Trophoblast cell (in vitro differentiated cells and primary cell): ENCODE measurements at regions not wholly inside any gene's neighbourhood (a gene's known extent, or its start where the extent isn't known, plus 50 kb on each side); places are given as distances from the start of the nearest gene placed in this dataset.

Experiments
- DNase-seq, 2 donors: peaks; one replicate each; pipeline ENCODE4 v3.0.0-alpha.2; 2016
- H2AFZ ChIP-seq: 2 replicates; pipeline ENCODE4 v1.6.1; 2013; ENCODE audit warnings: low read length, moderate library complexity, mild to moderate bottlenecking; ENCODE audit not compliant: insufficient read depth, poor library complexity
- H2AK5ac ChIP-seq: 2 replicates; pipeline ENCODE4 v1.6.1; 2013; ENCODE audit warnings: mild to moderate bottlenecking, low read length
- H2BK120ac ChIP-seq: 2 replicates; pipeline ENCODE4 v1.6.1; 2013; ENCODE audit warnings: low read length, mild to moderate bottlenecking, moderate library complexity; ENCODE audit not compliant: insufficient read depth, poor library complexity
- H2BK12ac ChIP-seq: 2 replicates; pipeline ENCODE4 v1.6.1; 2013; ENCODE audit warnings: mild to moderate bottlenecking, low read length, moderate library complexity
- H2BK5ac ChIP-seq: 2 replicates; pipeline ENCODE4 v1.6.1; 2013; ENCODE audit warnings: low read length, low read depth, moderate library complexity, mild to moderate bottlenecking; ENCODE audit not compliant: poor library complexity
- H3K14ac ChIP-seq: 2 replicates; pipeline ENCODE4 v1.6.1; 2013; ENCODE audit warnings: mild to moderate bottlenecking, low read length
- H3K18ac ChIP-seq: 2 replicates; pipeline ENCODE4 v1.6.1; 2013; ENCODE audit warnings: mild to moderate bottlenecking, low read length
- H3K23ac ChIP-seq: 2 replicates; pipeline ENCODE4 v1.6.1; 2013; ENCODE audit warnings: low read length
- H3K27ac ChIP-seq: 2 replicates; pipeline ENCODE4 v1.5.1; 2013; ENCODE audit warnings: low read depth, mild to moderate bottlenecking, inconsistent platforms, low read length, moderate library complexity
- H3K27me3 ChIP-seq: 2 replicates; pipeline ENCODE4 v1.6.1; 2013; ENCODE audit warnings: inconsistent platforms, mild to moderate bottlenecking, low read length, moderate library complexity; ENCODE audit not compliant: insufficient read depth
- H3K36me3 ChIP-seq, 2 experiments: 1 replicate in 1 of 2; 2 replicates in 1 of 2; pipeline ENCODE4 v1.6.1; 2013; ENCODE audit warnings: low read length in 2 of 2, mild to moderate bottlenecking in 2 of 2, moderate library complexity in 1 of 2; ENCODE audit not compliant: insufficient read depth in 2 of 2, control insufficient read depth in 1 of 2
- H3K4ac ChIP-seq: 2 replicates; pipeline ENCODE4 v1.6.1; 2013; ENCODE audit warnings: low read depth, mild to moderate bottlenecking, low read length, moderate library complexity
- H3K4me1 ChIP-seq, 2 experiments: 1 replicate in 1 of 2; 2 replicates in 1 of 2; pipeline ENCODE4 v1.6.1; 2013; ENCODE audit warnings: low read length in 2 of 2, mild to moderate bottlenecking in 2 of 2, moderate library complexity in 1 of 2; ENCODE audit not compliant: insufficient read depth in 2 of 2, control insufficient read depth in 1 of 2
- H3K4me2 ChIP-seq: 2 replicates; pipeline ENCODE4 v1.6.1; 2013; ENCODE audit warnings: inconsistent platforms, mild to moderate bottlenecking, low read length, moderate library complexity
- H3K4me3 ChIP-seq: 2 replicates; pipeline ENCODE4 v1.5.1; 2013; ENCODE audit warnings: mild to moderate bottlenecking, low read depth, low read length, inconsistent platforms
- H3K79me1 ChIP-seq: one replicate; pipeline ENCODE4 v1.6.1; 2013; ENCODE audit warnings: low read length
- H3K79me2 ChIP-seq: 2 replicates; pipeline ENCODE4 v1.6.1; 2013; ENCODE audit warnings: low read length, mild to moderate bottlenecking; ENCODE audit not compliant: control insufficient read depth, insufficient read depth, poor library complexity
- H3K9ac ChIP-seq: 2 replicates; pipeline ENCODE4 v1.6.1; 2013; ENCODE audit warnings: mild to moderate bottlenecking, low read length
- H3K9me3 ChIP-seq: 2 replicates; pipeline ENCODE4 v1.6.1; 2013; ENCODE audit warnings: low read depth, mild to moderate bottlenecking, control low read depth, inconsistent platforms, low read length; ENCODE audit not compliant: insufficient read depth
- H4K12ac ChIP-seq: 2 replicates; pipeline ENCODE4 v1.6.1; 2013; ENCODE audit warnings: low read depth, mild to moderate bottlenecking, low read length, moderate library complexity
- H4K8ac ChIP-seq: 2 replicates; pipeline ENCODE4 v1.6.1; 2013; ENCODE audit warnings: low read depth, mild to moderate bottlenecking, low read length, moderate library complexity
- H4K91ac ChIP-seq: one replicate; pipeline ENCODE4 v1.6.1; 2013; ENCODE audit warnings: low read depth, mild to moderate bottlenecking, low read length, moderate library complexity
- WGBS: extraction: QIAGEN DNeasy Blood & Tissue Kit; methylation state at CpG from one replicate; pipeline ENCODE4 v1.1.7; 2013; ENCODE audit warnings: missing lambda C conversion rate; ENCODE audit not compliant: insufficient read length, insufficient coverage; ENCODE audit errors: extremely low coverage; 5-methylcytosine and 5-hydroxymethylcytosine counted together

GRCh38 chr9:80811656-80812055, 877.7 kb downstream of the TLE1 start:
- H2AK5ac ChIP-seq, result no peak overlapping the region
- no peaks in the 10 kb centered on the region for H3K36me3 ChIP-seq
- no peak overlapping the region for H3K4me2 ChIP-seq
- no peak overlapping the region for H3K4ac ChIP-seq
- H3K14ac ChIP-seq, result no peak overlapping the region
- H2BK5ac ChIP-seq, result no peak overlapping the region
- H3K4me3 ChIP-seq, result no peak overlapping the region
- no peak overlapping the region for H2BK120ac ChIP-seq
- H2BK12ac ChIP-seq, result no peak overlapping the region
- no peaks in the 10 kb centered on the region for H3K9me3 ChIP-seq
- no peaks in the 10 kb centered on the region for H3K4me1 ChIP-seq
- no peak overlapping the region for H3K9ac ChIP-seq
- H3K79me2 ChIP-seq, result no peaks in the 10 kb centered on the region
- H2AFZ ChIP-seq, result no peak overlapping the region
- no peak overlapping the region for H4K91ac ChIP-seq
- no peaks in the 10 kb centered on the region for H3K27me3 ChIP-seq
- no peak overlapping the region for H4K12ac ChIP-seq
- DNase-seq, result no peak
- no peaks in the 10 kb centered on the region for H3K79me1 ChIP-seq
- H4K8ac ChIP-seq, result no peak overlapping the region
- no peak overlapping the region for H3K23ac ChIP-seq
- WGBS, result no CpG with 5 or more reads among the region's 2 CpGs
- H3K18ac ChIP-seq, result no peak overlapping the region
- H3K27ac ChIP-seq, result no peak overlapping the region

- H3K36me3 ChIP-seq, result no peaks in the 10 kb centered on the region
- H4K12ac ChIP-seq, result no peak overlapping the region
- H2BK12ac ChIP-seq, result no peak overlapping the region
- no peak overlapping the region for H2BK5ac ChIP-seq
- no peak overlapping the region for H3K14ac ChIP-seq
- H3K23ac ChIP-seq, result no peak overlapping the region
- no peak overlapping the region for H4K91ac ChIP-seq
- no peak overlapping the region for H3K9ac ChIP-seq
- no peaks in the 10 kb centered on the region for H3K4me1 ChIP-seq
- no peak overlapping the region for H3K4ac ChIP-seq
- H3K27me3 ChIP-seq, result no peaks in the 10 kb centered on the region
- H3K79me2 ChIP-seq, result no peaks in the 10 kb centered on the region
- H3K79me1 ChIP-seq, result no peaks in the 10 kb centered on the region
- H3K9me3 ChIP-seq, result no peaks in the 10 kb centered on the region
- DNase-seq, result no peak
- H2BK120ac ChIP-seq, result no peak overlapping the region
- H3K18ac ChIP-seq, result no peak overlapping the region
- no peak overlapping the region for H3K4me3 ChIP-seq
- no peak overlapping the region for H4K8ac ChIP-seq
- H2AK5ac ChIP-seq, result no peak overlapping the region
- H3K27ac ChIP-seq, result no peak overlapping the region
- no peak overlapping the region for H3K4me2 ChIP-seq
- no peak overlapping the region for H2AFZ ChIP-seq
Measured at GRCh38 chr9:80811003-80811402, 878.3 kb downstream of the TLE1 start.

- Histone ChIP-seq H2AK5ac (no peak overlapping the region), H3K4ac (no peak overlapping the region), H4K8ac (no peak overlapping the region), H2BK5ac (no peak overlapping the region), H2AFZ (no peak overlapping the region), H3K27ac (no peak overlapping the region), H3K14ac (no peak overlapping the region), H3K9me3 (no peaks in the 10 kb centered on the region), H3K79me2 (no peaks in the 10 kb centered on the region), H3K9ac (no peak overlapping the region), H4K12ac (no peak overlapping the region), H3K23ac (no peak overlapping the region), H2BK12ac (no peak overlapping the region), H4K91ac (no peak overlapping the region), H3K36me3 (no peaks in the 10 kb centered on the region), H2BK120ac (no peak overlapping the region), H3K27me3 (no peaks in the 10 kb centered on the region), H3K79me1 (no peaks in the 10 kb centered on the region), H3K4me1 (no peaks in the 10 kb centered on the region), H3K4me3 (no peak overlapping the region), H3K4me2 (no peak overlapping the region), H3K18ac (no peak overlapping the region)
- DNase-seq, result no peak
Measured at GRCh38 chr9:80806671-80807070, 882.7 kb downstream of the TLE1 start.

GRCh38 chr9:80804873-80805272, 884.5 kb downstream of the TLE1 start:
- Histone ChIP-seq H3K23ac (no peak overlapping the region), H2AK5ac (no peak overlapping the region), H2BK5ac (no peak overlapping the region), H2BK12ac (no peak overlapping the region), H3K27me3 (no peaks in the 10 kb centered on the region), H3K4ac (no peak overlapping the region), H3K14ac (no peak overlapping the region), H4K8ac (no peak overlapping the region), H3K4me1 (no peaks in the 10 kb centered on the region), H3K9me3 (no peaks in the 10 kb centered on the region), H3K9ac (no peak overlapping the region), H4K91ac (no peak overlapping the region), H3K27ac (no peak overlapping the region), H3K79me1 (no peaks in the 10 kb centered on the region), H3K36me3 (no peaks in the 10 kb centered on the region), H3K79me2 (no peaks in the 10 kb centered on the region), H3K18ac (no peak overlapping the region), H2AFZ (no peak overlapping the region), H3K4me3 (no peak overlapping the region), H3K4me2 (no peak overlapping the region), H4K12ac (no peak overlapping the region), H2BK120ac (no peak overlapping the region)
- DNase-seq, result no peak
